NCI-H2196 treated with DMSO at 0.1 percent for 48 hours (cell line): ENCODE measurements at regions not wholly inside any gene's neighbourhood (a gene's known extent, or its start where the extent isn't known, plus 50 kb on each side); places are given as distances from the start of the nearest gene placed in this dataset.

Experiments used
- DNase-seq: peaks from one replicate; lab custom pipeline; 2025; ENCODE audit not compliant: unreplicated experiment; lab: John Stamatoyannopoulos, UW

- DNase-seq: no peak
Measured at GRCh38 chr5:82854956-82855355, 222.2 kb downstream of the TMEM167A start.

- no peak for DNase-seq
Measured at GRCh38 chr5:82851471-82851870, 225.7 kb downstream of the TMEM167A start.

GRCh38 chr5:82850393-82850792, 226.8 kb downstream of the TMEM167A start:
- no peak for DNase-seq

- no peak for DNase-seq
Measured at GRCh38 chr5:82849885-82850284, 227.3 kb downstream of the TMEM167A start.

- DNase-seq: no peak
Measured at GRCh38 chr5:82847562-82847961, 229.6 kb downstream of the TMEM167A start.

GRCh38 chr5:82839881-82840280, 237.3 kb downstream of the TMEM167A start:
- DNase-seq: no peak

GRCh38 chr5:82835488-82835887, 241.7 kb downstream of the TMEM167A start:
- DNase-seq: no peak

- DNase-seq: no peak
Measured at GRCh38 chr5:82834151-82834550, 243.0 kb downstream of the TMEM167A start.

GRCh38 chr5:82833277-82833676, 243.9 kb downstream of the TMEM167A start:
- DNase-seq: no peak

- no peak for DNase-seq
Measured at GRCh38 chr5:82832445-82832844, 244.7 kb downstream of the TMEM167A start.

GRCh38 chr5:82828211-82828610, 249.0 kb downstream of the TMEM167A start:
- DNase-seq: no peak

- DNase-seq: no peak
Measured at GRCh38 chr5:82827651-82828050, 249.5 kb downstream of the TMEM167A start.

GRCh38 chr5:82822634-82822927, 254.6 kb downstream of the TMEM167A start:
- no peak for DNase-seq

- no peak for DNase-seq
Measured at GRCh38 chr5:82821846-82822633, 255.2 kb downstream of the TMEM167A start.

- no peak for DNase-seq
Measured at GRCh38 chr5:82820961-82821845, 256.0 kb downstream of the TMEM167A start.

GRCh38 chr5:82820188-82820587, 257.0 kb downstream of the TMEM167A start:
- no peak for DNase-seq

- DNase-seq: no peak
Measured at GRCh38 chr5:82817897-82818676, 259.1 kb downstream of the TMEM167A start.

GRCh38 chr5:82816926-82817325, 260.3 kb downstream of the TMEM167A start:
- DNase-seq: no peak

GRCh38 chr5:82815871-82816270, 261.3 kb downstream of the TMEM167A start:
- DNase-seq: no peak

- no peak for DNase-seq
Measured at GRCh38 chr5:82813861-82814260, 263.3 kb downstream of the TMEM167A start.

- DNase-seq: no peak
Measured at GRCh38 chr5:82812575-82812974, 264.6 kb downstream of the TMEM167A start.

GRCh38 chr5:82811490-82811889, 265.7 kb downstream of the TMEM167A start:
- DNase-seq: no peak
